ENCODE measurements at regions not wholly inside any gene's neighbourhood (a gene's known extent, or its start where the extent isn't known, plus 50 kb on each side); places are given as distances from the start of the nearest gene placed in this dataset.

GRCh38 chr6:43903739-43904290 lies 133.8 kb downstream of the VEGFA start:
- Histone ChIP-seq H3K36me3 (ENCODE audit: control insufficient read depth, insufficient read depth, low read length) (no peaks in the 10 kb centered on the region), H3K27me3 (ENCODE audit: control insufficient read depth, insufficient read depth, low read length) (no peaks in the 10 kb centered on the region), H3K4me3 (ENCODE audit: low read depth, low read length) (no peak overlapping the region)
- no peak for DNase-seq (ENCODE audit: low read depth)
- no peak for TF ChIP-seq CTCF (IDR thresholded peaks at IDR 0.05; ENCODE audit: insufficient read depth, low read length, poor library complexity, severe bottlenecking)

- H3K36me3 ChIP-seq (ENCODE audit: control insufficient read depth, insufficient read depth, low read length) = no peaks in the 10 kb centered on the region
- H3K27me3 ChIP-seq (ENCODE audit: control insufficient read depth, insufficient read depth, low read length) = no peaks in the 10 kb centered on the region
- no peak for TF ChIP-seq CTCF (IDR thresholded peaks at IDR 0.05; ENCODE audit: insufficient read depth, low read length, poor library complexity, severe bottlenecking)
- DNase-seq (ENCODE audit: low read depth) = no peak
- no peak overlapping the region for H3K4me3 ChIP-seq (ENCODE audit: low read depth, low read length)
Measured at GRCh38 chr6:43901733-43902230, 131.8 kb downstream of the VEGFA start.

- Histone ChIP-seq H3K36me3 (ENCODE audit: control insufficient read depth, insufficient read depth, low read length) (no peaks in the 10 kb centered on the region), H3K27me3 (ENCODE audit: control insufficient read depth, insufficient read depth, low read length) (no peaks in the 10 kb centered on the region), H3K4me3 (ENCODE audit: low read depth, low read length) (no peak overlapping the region)
- no peak for TF ChIP-seq CTCF (IDR thresholded peaks at IDR 0.05; ENCODE audit: insufficient read depth, low read length, poor library complexity, severe bottlenecking)
- no peak for DNase-seq (ENCODE audit: low read depth)
Measured at GRCh38 chr6:43900916-43901732, 131.1 kb downstream of the VEGFA start.

- Histone ChIP-seq H3K36me3 (ENCODE audit: control insufficient read depth, insufficient read depth, low read length) (no peaks in the 10 kb centered on the region), H3K4me3 (ENCODE audit: low read depth, low read length) (no peak overlapping the region), H3K27me3 (ENCODE audit: control insufficient read depth, insufficient read depth, low read length) (no peaks in the 10 kb centered on the region)
- DNase-seq (ENCODE audit: low read depth) = no peak
- no peak for TF ChIP-seq CTCF (IDR thresholded peaks at IDR 0.05; ENCODE audit: insufficient read depth, low read length, poor library complexity, severe bottlenecking)
Measured at GRCh38 chr6:43900560-43900915, 130.5 kb downstream of the VEGFA start.

- DNase-seq (ENCODE audit: low read depth) = no peak
- no peak for TF ChIP-seq CTCF (IDR thresholded peaks at IDR 0.05; ENCODE audit: insufficient read depth, low read length, poor library complexity, severe bottlenecking)
- Histone ChIP-seq H3K36me3 (ENCODE audit: control insufficient read depth, insufficient read depth, low read length) (no peaks in the 10 kb centered on the region), H3K4me3 (ENCODE audit: low read depth, low read length) (no peak overlapping the region), H3K27me3 (ENCODE audit: control insufficient read depth, insufficient read depth, low read length) (no peaks in the 10 kb centered on the region)
Measured at GRCh38 chr6:43899830-43900229, 129.8 kb downstream of the VEGFA start.
